Stimulated activated CD4-positive, alpha-beta T cell treated with anti-CD3 and anti-CD28 coated beads, Interleukin-4, amount 100 ng/mL, for 48 hours (primary cell): ENCODE measurements at regions not wholly inside any gene's neighbourhood (a gene's known extent, or its start where the extent isn't known, plus 50 kb on each side); places are given as distances from the start of the nearest gene placed in this dataset.

ENCODE experiments used
- DNase-seq, 2 donors: peaks; one replicate each; pipeline ENCODE4 v3.0.0-alpha.2; 2020; ENCODE audit warnings: low read depth in 2 of 2

DNA sequence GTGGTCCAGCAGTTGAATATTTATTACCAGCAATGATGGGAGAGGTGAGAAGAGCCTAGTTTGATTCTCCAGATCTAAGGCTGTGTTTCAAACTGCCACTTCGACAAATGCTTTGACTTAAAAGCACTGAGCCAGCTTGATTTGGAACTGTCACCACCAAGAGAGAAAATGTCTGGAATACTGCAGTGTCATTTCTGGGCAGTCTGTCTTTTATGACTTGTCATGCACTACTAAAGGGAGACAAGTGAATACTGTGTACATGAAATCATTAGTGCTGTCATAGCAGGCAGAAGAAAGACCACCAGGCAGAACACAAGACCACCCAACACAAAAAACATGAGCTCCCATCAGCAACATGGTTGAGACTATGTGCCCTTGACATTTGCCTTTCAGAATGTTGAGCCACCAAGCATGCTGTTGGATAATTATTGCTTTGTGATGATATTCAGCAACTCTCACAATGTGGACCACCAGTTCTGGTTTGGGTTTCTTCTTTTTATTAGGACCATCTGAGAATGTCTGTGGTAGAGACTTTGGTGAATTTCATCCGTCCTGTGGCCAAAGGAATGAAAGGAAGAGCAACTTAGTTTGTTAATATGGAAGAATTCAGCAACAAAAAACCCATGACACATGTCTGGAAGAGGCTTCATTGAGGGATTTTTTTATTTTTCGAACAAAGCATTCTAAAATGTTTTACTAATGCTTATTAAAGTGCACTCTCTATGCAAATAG is 125.8 kb downstream of the NTMT2 start:
- no peak for DNase-seq

- no peak for DNase-seq
Measured at GRCh38 chr1:170273291-170274130, 127.8 kb downstream of the NTMT2 start.

DNA sequence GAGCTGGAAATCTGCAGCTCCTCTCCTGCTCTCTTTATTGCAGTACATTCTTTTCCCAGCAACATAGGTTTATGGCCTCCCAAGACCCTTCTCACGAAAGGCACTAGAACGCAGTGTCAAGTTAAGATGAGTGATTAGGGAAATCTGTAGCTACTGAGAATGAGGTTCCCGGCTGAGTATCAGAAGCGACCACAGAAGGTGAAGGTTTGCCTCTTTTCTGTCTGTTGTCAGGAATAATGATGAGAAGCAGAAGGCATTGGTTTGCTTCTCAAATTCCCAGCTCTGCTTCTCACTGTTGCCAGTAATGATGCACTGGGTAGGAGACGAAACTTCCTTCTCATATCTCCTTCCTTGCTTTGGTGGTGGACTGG is 128.4 kb downstream of the NTMT2 start:
- no peak for DNase-seq

DNA sequence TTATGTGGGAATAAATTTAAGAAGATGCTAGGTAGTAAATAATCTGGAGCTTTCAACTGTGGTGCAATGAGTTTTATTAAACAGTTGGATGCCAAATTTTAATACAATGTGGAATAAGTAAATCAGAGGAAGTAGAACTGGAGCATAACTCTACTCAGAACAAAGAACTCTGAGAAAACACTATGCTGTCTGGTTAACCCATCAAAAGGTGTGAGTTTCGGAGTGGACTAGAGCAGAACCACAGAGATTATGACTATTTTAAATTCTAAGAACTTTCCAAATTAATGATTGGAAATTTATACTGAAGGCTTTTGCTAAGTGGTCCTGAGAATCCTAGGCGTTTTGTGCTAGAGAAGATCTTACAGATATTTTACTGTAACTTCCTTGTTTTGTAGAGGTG is 132.2 kb downstream of the NTMT2 start:
- no peak for DNase-seq

DNA sequence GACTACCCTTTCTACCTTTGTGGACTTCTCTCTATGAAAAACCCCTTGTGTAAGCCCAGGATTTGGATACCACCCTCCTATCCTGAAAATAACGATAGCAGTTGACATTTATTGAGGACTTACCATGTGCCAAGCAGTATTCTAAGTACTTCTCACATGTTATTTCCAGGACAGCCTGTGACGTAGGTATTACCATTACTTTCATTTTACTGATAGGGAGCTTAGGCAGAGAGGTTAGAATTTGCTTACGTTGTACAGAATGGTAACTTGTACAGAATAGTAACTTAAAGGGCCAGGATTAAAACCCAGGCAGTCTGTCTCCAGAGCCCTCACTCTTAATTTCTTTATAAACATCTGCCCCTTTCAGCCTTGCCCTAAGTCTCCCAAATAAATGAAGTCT is 138.3 kb downstream of the NTMT2 start:
- DNase-seq: no peak

GRCh38 chr1:170284512-170284911 is 138.8 kb downstream of the NTMT2 start:
- DNase-seq: no peak

DNA sequence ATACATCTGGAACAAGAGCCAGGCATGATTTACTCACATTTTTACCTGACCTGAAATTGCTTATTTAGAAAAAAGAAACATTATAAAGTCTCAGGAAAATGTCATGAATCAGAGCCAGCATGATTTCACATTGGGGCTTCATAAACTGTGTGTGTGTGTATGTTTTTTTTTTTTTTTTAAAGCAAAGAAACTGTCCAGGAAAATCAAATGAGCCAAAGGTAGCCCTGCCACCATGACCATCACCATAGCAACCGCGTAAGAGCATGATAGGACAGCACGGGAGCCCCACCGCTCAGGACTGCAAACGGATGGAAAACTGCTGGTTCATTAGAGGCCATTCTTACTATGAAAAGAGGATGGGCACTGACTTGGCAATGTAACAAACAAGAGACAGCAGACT is 139.2 kb downstream of the NTMT2 start:
- DNase-seq: no peak

- no peak for DNase-seq
Measured at GRCh38 chr1:170288155-170288554, 142.4 kb downstream of the NTMT2 start.

DNA sequence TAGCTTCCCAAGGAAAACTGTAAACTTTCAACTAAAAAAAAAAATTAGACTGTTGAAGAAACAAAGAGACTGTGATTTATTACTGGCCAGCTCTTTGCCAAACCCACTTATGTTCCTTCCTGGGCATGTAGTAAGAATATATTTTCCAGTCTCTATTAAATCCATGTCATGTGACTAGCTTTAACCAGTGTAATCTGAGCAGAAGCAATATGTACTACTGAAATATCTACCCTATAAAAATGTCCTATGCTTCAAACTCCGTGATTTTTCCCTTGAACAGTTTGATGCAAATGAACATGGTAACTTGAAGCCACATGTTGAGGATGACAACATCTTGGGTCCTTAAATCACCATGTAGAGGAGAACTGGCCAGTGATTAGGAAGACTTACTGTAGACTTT is 144.5 kb downstream of the NTMT2 start:
- DNase-seq: no peak

- DNase-seq: no peak
Measured at GRCh38 chr1:170290991-170291390, 145.2 kb downstream of the NTMT2 start.

GRCh38 chr1:170291516-170291915 is 145.8 kb downstream of the NTMT2 start:
- DNase-seq: no peak

DNA sequence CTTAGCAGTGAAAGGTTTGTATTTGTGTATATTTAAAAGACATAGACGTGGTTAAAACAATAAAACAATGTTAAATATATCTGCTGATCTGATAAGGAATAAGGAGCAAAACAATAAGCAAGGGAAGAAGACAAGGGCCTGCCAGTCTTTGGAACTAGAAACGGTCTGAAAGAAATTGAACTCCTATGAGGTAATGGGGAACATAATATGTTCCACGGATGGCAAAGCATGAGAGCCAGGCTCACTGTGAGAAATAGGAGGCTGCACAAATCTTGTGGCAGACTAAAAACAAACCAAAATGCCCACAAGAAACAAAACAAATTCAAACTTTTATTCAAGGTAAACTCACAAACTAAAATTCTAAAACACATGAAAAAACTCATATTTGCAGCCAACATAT is 150.5 kb downstream of the NTMT2 start:
- no peak for DNase-seq

GRCh38 chr1:170296642-170297041 is 150.9 kb downstream of the NTMT2 start:
- no peak for DNase-seq

DNA sequence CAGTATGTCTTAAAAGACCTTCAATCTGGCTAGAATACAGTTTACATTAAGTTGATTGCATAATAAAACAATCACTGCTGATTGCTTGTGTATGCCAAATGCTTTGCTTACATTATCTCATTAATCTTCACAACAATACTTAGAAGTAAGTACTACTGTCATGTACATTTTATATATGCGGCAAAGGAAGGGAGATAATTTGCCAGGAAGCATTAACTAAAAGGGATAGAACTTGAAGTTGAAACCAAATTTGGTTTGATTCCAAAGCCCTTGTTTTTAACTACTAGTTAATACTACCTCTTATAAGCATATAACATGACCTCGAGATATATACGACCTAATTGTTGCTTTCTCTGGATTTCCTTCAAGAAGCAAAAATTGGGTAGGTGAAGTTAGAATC is 155.8 kb downstream of the NTMT2 start:
- DNase-seq: no peak

GRCh38 chr1:170303034-170303433 is 157.3 kb downstream of the NTMT2 start:
- DNase-seq: no peak

- DNase-seq: no peak
Measured at GRCh38 chr1:170305777-170306512, 160.2 kb downstream of the NTMT2 start.

- no peak for DNase-seq
Measured at GRCh38 chr1:170306513-170306910, 160.8 kb downstream of the NTMT2 start.

DNA sequence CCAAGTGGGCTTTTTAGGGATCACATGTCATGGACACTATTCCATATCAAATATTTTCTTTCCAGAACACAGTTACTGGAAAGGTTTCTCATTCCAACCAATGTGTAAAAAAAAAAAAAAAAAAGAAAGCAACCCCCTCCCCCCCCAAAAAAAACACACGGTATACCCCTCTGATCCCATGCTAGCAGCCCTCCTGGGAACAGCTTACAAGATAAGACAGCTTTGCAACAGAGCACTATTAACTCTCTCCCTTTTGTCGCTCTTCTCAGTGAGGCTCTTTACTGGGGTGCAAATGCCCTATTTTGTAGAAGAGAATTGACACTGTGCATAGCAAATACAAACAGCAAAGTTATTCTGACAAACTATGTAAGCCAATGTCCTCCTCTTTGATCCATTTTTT is 161.2 kb downstream of the NTMT2 start:
- no peak for DNase-seq

DNA sequence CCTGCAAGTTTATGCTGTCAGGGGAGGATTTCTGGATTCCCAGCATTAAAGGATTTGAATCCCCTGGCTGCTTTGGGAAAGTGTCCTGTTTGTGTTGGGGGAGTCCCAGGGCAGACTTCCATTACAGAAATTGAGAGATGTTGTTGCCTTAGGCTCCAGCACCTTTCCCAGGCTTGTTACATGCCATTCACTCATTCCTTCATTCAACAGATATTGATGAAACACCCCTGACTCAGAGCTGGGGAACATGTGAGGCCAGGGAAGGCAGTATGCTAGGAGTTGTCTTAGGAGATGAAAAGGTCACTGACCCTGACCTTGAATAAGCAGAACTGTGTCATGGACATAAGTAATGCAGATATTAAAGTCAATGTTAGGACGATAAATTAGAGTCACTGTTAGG is 161.7 kb downstream of the NTMT2 start:
- DNase-seq: no peak

GRCh38 chr1:170309389-170310013 is 163.7 kb downstream of the NTMT2 start:
- DNase-seq: no peak

- no peak for DNase-seq
Measured at GRCh38 chr1:170310014-170310405, 164.3 kb downstream of the NTMT2 start.

DNA sequence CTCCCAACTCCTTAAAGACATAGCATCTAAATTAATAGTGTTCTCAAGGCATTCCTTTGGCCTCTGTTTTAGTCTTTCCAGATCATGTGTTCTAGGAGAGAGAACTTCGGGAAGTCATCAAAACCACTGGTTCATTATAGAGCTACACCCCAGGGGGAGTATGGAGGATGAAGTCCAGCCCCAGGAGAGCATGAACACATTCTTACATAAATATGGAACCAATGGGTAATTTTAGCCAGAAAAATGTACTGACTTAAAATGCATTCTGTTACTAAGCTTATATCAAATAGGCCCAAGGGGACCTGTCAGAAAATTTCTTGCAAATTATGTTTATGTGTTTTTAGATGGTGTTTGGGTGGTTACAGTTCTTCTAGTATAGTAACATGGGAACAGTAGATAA is 165.2 kb downstream of the NTMT2 start:
- no peak for DNase-seq
